Endothelial cell of umbilical vein (primary cell): ENCODE measurements at regions not wholly inside any gene's neighbourhood (a gene's known extent, or its start where the extent isn't known, plus 50 kb on each side); places are given as distances from the start of the nearest gene placed in this dataset.

Experiments used
- BruUV-seq: library from RNA; stranded (reverse); fragments of 400-500 nt; replicated peaks from 2 replicates; lab custom pipeline; 2021; lab: Mats Ljungman, UMichigan
- CTCF ChIA-PET: fragments of 300-600, 350-600 bp; sonication (Branson Sonifier 250); formaldehyde crosslinking; loops from one replicate; lab custom pipeline; 2021; ENCODE audit warnings: antibody characterized with exemption, inconsistent platforms; lab: Charles Lee
- POLR2A ChIA-PET: fragments of 300-600, 350-600 bp; sonication (Branson Sonifier 250); formaldehyde crosslinking; loops from one replicate; lab custom pipeline; 2021; ENCODE audit warnings: antibody characterized with exemption, inconsistent platforms; lab: Charles Lee
- DNase-seq: peaks from one replicate; pipeline ENCODE4 v3.0.0-alpha.2; 2011; ENCODE audit warnings: low read depth, low spot score
- FAIRE-seq: peaks from 2 replicates; lab custom pipeline; 2011; peaks lifted over from hg19 to GRCh38; lab: Jason Lieb, UNC
- H2AFZ ChIP-seq: 2 replicates; pipeline ENCODE4 v1.6.0; 2012; ENCODE audit warnings: low read depth, low read length, control low read depth, inconsistent platforms
- H3K27ac ChIP-seq: 2 replicates; pipeline ENCODE4 v1.5.1; 2011; ENCODE audit warnings: low read depth, mild to moderate bottlenecking, control low read depth, low read length, moderate library complexity; ENCODE audit not compliant: insufficient read depth
- H3K27me3 ChIP-seq, 2 experiments: 2 replicates each; pipeline versions ENCODE4 v1.6.0 to v1.6.1; 2011; ENCODE audit warnings: low read length in 2 of 2, mixed read lengths in 1 of 2; ENCODE audit not compliant: control insufficient read depth in 2 of 2, insufficient read depth in 2 of 2
- H3K36me3 ChIP-seq, 2 experiments: 2 replicates in 1 of 2; 3 replicates in 1 of 2; pipeline ENCODE4 v1.5.1; 2011; ENCODE audit warnings: low read length in 2 of 2, mild to moderate bottlenecking in 1 of 2, moderate library complexity in 1 of 2; ENCODE audit not compliant: control insufficient read depth in 2 of 2, insufficient read depth in 2 of 2; ENCODE audit errors: extremely low read depth in 1 of 2
- H3K4me1 ChIP-seq: 3 replicates; pipeline ENCODE4 v1.5.1; 2011; ENCODE audit warnings: mild to moderate bottlenecking, low read length; ENCODE audit not compliant: control insufficient read depth, insufficient read depth; ENCODE audit errors: extremely low read depth
- H3K4me2 ChIP-seq: 2 replicates; pipeline ENCODE4 v1.6.1; 2011; ENCODE audit warnings: low read length, control low read depth, mixed read lengths; ENCODE audit not compliant: insufficient read depth
- H3K4me3 ChIP-seq, 3 experiments: fragments of 200-600 bp in 1 of 3; sonication (generic), shearing (Covaris generic) in 1 of 3; replicated peaks in 1 of 3; 2 replicates each; pipeline ENCODE4 v1.5.1; 2011 to 2016; ENCODE audit warnings: control low read depth in 3 of 3, low read length in 3 of 3, mild to moderate bottlenecking in 2 of 3, inconsistent platforms in 1 of 3, low read depth in 1 of 3, moderate library complexity in 1 of 3; ENCODE audit not compliant: insufficient read depth in 1 of 3
- H3K79me2 ChIP-seq: 2 replicates; pipeline ENCODE4 v1.6.0; 2012; ENCODE audit warnings: low read length, inconsistent platforms; ENCODE audit not compliant: control insufficient read depth, insufficient read depth
- H3K9ac ChIP-seq: replicated peaks from 2 replicates; pipeline ENCODE3; 2011; ENCODE audit warnings: low read length, control low read depth; ENCODE audit not compliant: insufficient read depth; ENCODE audit errors: extremely low read depth
- H3K9me1 ChIP-seq: replicated peaks from 3 replicates; pipeline ENCODE4 v1.6.0; 2011; ENCODE audit warnings: mild to moderate bottlenecking, low read length; ENCODE audit not compliant: control insufficient read depth, insufficient read depth; ENCODE audit errors: extremely low read depth
- H3K9me3 ChIP-seq: replicated peaks from 2 replicates; pipeline ENCODE4 v1.5.1; 2012; ENCODE audit warnings: low read length, inconsistent platforms; ENCODE audit not compliant: control insufficient read depth, insufficient read depth
- H4K20me1 ChIP-seq: replicated peaks from 2 replicates; pipeline ENCODE3; 2011; ENCODE audit warnings: mild to moderate bottlenecking, low read length; ENCODE audit not compliant: control insufficient read depth, insufficient read depth; ENCODE audit errors: extremely low read depth
- EZH2 ChIP-seq: IDR thresholded peaks from 2 replicates; pipeline ENCODE4 v1.6.1; 2012; ENCODE audit warnings: borderline replicate concordance, low read depth, mild to moderate bottlenecking, moderate library complexity, low read length, inconsistent platforms; ENCODE audit not compliant: severe bottlenecking
- FOS ChIP-seq: IDR thresholded peaks from 2 replicates; pipeline ENCODE4 v1.6.1; 2011; ENCODE audit warnings: mild to moderate bottlenecking, low read length, moderate library complexity, borderline replicate concordance; ENCODE audit not compliant: insufficient read depth
- GATA2 ChIP-seq: IDR thresholded peaks from 2 replicates; pipeline ENCODE4 v1.7.0; 2011; ENCODE audit warnings: low read depth, mild to moderate bottlenecking, moderate library complexity, mixed read lengths, low read length; ENCODE audit not compliant: insufficient read length, insufficient read depth
- JUN ChIP-seq: IDR thresholded peaks from 2 replicates; pipeline ENCODE4 v1.6.1; 2011; ENCODE audit warnings: borderline replicate concordance, low read depth; ENCODE audit not compliant: insufficient read length, insufficient read depth
- MAX ChIP-seq: IDR thresholded peaks from 2 replicates; pipeline ENCODE4 v1.6.1; 2011; ENCODE audit not compliant: insufficient read depth, insufficient read length
- MYC ChIP-seq: IDR thresholded peaks from one replicate; pipeline ENCODE4 v1.6.1; 2011; ENCODE audit warnings: mild to moderate bottlenecking, low read depth, low read length
- POLR2A ChIP-seq: IDR thresholded peaks from 2 replicates; pipeline ENCODE4 v1.6.1; 2012; ENCODE audit warnings: low read depth, mild to moderate bottlenecking, control low read depth, low read length
- POLR2AphosphoS5 ChIP-seq: IDR thresholded peaks from 2 replicates; pipeline ENCODE4 v1.6.1; 2012; ENCODE audit warnings: low read depth, mild to moderate bottlenecking, control low read depth, low read length, moderate library complexity; ENCODE audit not compliant: insufficient read depth
- dilution Hi-C: fragments of 300-500 bp; cut with MboI; formaldehyde crosslinking; loops from one replicate; pipeline ENCODE4 v1.15.0; 2019; ENCODE audit warnings: low sequenced_read_pairs; ENCODE audit not compliant: extremely low pct_ligation_motif_present
- intact Hi-C: fragments of 100-400 bp; cut with micrococcal nuclease; formaldehyde crosslinking; loops from one replicate; pipeline ENCODE4 v1.10.0; 2022
- TF ChIP-seq, protein P1 (sequence below), 2 donors: IDR thresholded peaks; 1 replicate in 1 of 2; 2 replicates in 1 of 2; pipeline ENCODE4 v1.5.1; 2011; ENCODE audit warnings: low read length in 2 of 2, mild to moderate bottlenecking in 2 of 2, moderate library complexity in 2 of 2, control low read depth in 1 of 2, inconsistent platforms in 1 of 2, low read depth in 1 of 2; ENCODE audit not compliant: insufficient read depth in 1 of 2; ENCODE audit errors: extremely low read depth in 1 of 2

GRCh38 chr3:135731546-135731945, 234.0 kb upstream of the PPP2R3A start:
- Histone ChIP-seq H3K9me1 (no peaks in the 10 kb centered on the region), H3K4me3 (no peak overlapping the region), H3K4me1 (no peaks in the 10 kb centered on the region), H3K9ac (no peak overlapping the region), H2AFZ (no peak overlapping the region), H3K79me2 (no peaks in the 10 kb centered on the region), H3K9me3 (peaks cover under 1% of the 10 kb centered on the region), H3K36me3 (no peaks in the 10 kb centered on the region), H3K27ac (no peak overlapping the region), H3K27me3 (no peaks in the 10 kb centered on the region), H3K4me2 (no peak overlapping the region), H4K20me1 (no peaks in the 10 kb centered on the region)
- CTCF ChIA-PET: no interaction called here
- DNase-seq: no peak
- BruUV-seq: no TSS peak
- no peak for TF ChIP-seq POLR2A
- TF ChIP-seq, protein P1, sequence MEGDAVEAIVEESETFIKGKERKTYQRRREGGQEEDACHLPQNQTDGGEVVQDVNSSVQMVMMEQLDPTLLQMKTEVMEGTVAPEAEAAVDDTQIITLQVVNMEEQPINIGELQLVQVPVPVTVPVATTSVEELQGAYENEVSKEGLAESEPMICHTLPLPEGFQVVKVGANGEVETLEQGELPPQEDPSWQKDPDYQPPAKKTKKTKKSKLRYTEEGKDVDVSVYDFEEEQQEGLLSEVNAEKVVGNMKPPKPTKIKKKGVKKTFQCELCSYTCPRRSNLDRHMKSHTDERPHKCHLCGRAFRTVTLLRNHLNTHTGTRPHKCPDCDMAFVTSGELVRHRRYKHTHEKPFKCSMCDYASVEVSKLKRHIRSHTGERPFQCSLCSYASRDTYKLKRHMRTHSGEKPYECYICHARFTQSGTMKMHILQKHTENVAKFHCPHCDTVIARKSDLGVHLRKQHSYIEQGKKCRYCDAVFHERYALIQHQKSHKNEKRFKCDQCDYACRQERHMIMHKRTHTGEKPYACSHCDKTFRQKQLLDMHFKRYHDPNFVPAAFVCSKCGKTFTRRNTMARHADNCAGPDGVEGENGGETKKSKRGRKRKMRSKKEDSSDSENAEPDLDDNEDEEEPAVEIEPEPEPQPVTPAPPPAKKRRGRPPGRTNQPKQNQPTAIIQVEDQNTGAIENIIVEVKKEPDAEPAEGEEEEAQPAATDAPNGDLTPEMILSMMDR (IDR thresholded peaks at IDR 0.05; ENCODE audit: extremely low read depth in 1 of 2, insufficient read depth in 1 of 2, low read depth in 1 of 2, low read length in 2 of 2): no peak
- no peak for TF ChIP-seq JUN
- no peak for TF ChIP-seq MYC
- no peak for TF ChIP-seq EZH2
- TF ChIP-seq MAX: no peak
- no peak for TF ChIP-seq FOS
- TF ChIP-seq GATA2: no peak
- TF ChIP-seq POLR2AphosphoS5: no peak
- no peak for FAIRE-seq
- POLR2A ChIA-PET: no interaction called here
- dilution Hi-C loops: no loop called here
- intact Hi-C loops: loop anchor here (10.0 kb wide), 1 partner anchor 163 kb away; no protein-coding TSS in a partner anchor
